ENCODE measurements at regions not wholly inside any gene's neighbourhood (a gene's known extent, or its start where the extent isn't known, plus 50 kb on each side); places are given as distances from the start of the nearest gene placed in this dataset.

DNA sequence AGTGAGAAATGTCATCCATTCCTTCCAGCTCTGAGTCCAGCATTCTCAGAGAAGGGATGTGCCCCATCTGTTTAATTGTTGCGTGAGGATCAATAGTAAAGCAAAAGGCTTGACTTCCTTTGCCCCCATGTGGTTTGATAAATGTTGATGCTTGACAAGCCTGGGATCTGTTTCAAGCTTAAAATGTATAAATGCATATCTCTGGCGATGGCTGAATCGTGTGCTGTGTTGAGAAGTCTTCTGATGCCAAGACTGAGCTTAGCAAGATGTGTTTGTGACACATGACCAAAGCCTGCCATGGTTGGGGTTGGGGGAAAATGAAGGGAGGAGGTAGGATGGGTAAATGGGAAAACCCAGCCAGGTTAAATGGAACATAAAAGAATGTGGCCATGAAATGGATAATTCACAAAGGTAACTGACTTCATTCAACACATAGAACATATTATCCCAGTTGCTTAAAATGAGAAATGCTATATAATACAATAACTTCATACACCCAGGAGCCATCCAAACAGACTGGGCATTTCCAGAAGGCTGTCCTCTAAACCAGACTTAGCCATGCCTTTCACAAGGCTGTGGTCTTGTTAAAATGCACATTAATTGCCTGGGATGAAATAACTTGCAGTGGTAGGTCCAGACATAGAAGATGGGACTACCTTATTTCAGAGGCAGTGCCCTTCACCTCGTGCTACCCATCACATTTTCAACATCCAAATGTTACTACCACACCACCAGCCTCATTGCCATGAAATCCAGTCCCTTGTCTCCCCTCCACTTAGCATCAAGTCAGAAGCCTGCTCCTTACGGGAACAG lies 147.3 kb upstream of the PDE1C start:
- DNase-seq (ENCODE audit: low read depth, low spot score) (no peak), ATAC-seq (no peak)
- Histone ChIP-seq H3K4me3 (replicated peaks in 1 of 2; ENCODE audit: low read depth in 1 of 2, low read length in 2 of 2) (no peak overlapping the region), H3K9ac (ENCODE audit: low read length) (no peak overlapping the region), H4K20me1 (ENCODE audit: insufficient read depth) (no peaks in the 10 kb centered on the region), H3K4me1 (ENCODE audit: control insufficient read depth in 1 of 2, insufficient read depth in 2 of 2, low read length in 2 of 2) (no peaks in the 10 kb centered on the region), H3K27me3 (ENCODE audit: insufficient read depth, low read length) (peaks cover 58% of the 10 kb centered on the region), H3K79me2 (ENCODE audit: insufficient read depth, low read length) (no peaks in the 10 kb centered on the region), H3K27ac (ENCODE audit: low read depth, low read length) (no peak overlapping the region), H3K36me3 (ENCODE audit: control insufficient read depth in 1 of 2, insufficient read depth in 2 of 2, low read length in 2 of 2) (no peaks in the 10 kb centered on the region), H3K9me3 (ENCODE audit: control insufficient read depth in 1 of 2, insufficient read depth in 1 of 2, low read depth in 1 of 2, low read length in 2 of 2) (no peaks in the 10 kb centered on the region), H2AFZ (ENCODE audit: low read depth, low read length, poor library complexity, severe bottlenecking) (no peak overlapping the region), H3K9me2 (ENCODE audit: insufficient read depth) (no peaks in the 10 kb centered on the region), H3K4me2 (ENCODE audit: low read length) (no peak overlapping the region)
- no TSS peak for BruUV-seq (replicated peaks)
- POLR2A ChIA-PET = no interaction called here
- TF ChIP-seq ZFX (IDR thresholded peaks at IDR 0.05) (no peak), ZNF274 (IDR thresholded peaks at IDR 0.05; ENCODE audit: low read depth, low read length) (no peak), POLR2AphosphoS5 (IDR thresholded peaks at IDR 0.05; ENCODE audit: low read depth, low read length) (no peak), TCF7L2 (IDR thresholded peaks at IDR 0.05; ENCODE audit: borderline replicate concordance, extremely low read depth, insufficient read depth, insufficient read length) (no peak), SP1 (IDR thresholded peaks at IDR 0.05; ENCODE audit: low read depth) (no peak), CBX3 (IDR thresholded peaks at IDR 0.05; ENCODE audit: low read depth) (no peak), ELF1 (IDR thresholded peaks at IDR 0.05; ENCODE audit: borderline replicate concordance, low read depth) (no peak), EZH2 (IDR thresholded peaks at IDR 0.05) (no peak), POLR2A (IDR thresholded peaks at IDR 0.05; ENCODE audit: borderline replicate concordance, extremely low read depth, insufficient read depth, insufficient read length) (no peak), JUND (IDR thresholded peaks at IDR 0.05) (no peak)
- TF ChIP-seq, protein P1, sequence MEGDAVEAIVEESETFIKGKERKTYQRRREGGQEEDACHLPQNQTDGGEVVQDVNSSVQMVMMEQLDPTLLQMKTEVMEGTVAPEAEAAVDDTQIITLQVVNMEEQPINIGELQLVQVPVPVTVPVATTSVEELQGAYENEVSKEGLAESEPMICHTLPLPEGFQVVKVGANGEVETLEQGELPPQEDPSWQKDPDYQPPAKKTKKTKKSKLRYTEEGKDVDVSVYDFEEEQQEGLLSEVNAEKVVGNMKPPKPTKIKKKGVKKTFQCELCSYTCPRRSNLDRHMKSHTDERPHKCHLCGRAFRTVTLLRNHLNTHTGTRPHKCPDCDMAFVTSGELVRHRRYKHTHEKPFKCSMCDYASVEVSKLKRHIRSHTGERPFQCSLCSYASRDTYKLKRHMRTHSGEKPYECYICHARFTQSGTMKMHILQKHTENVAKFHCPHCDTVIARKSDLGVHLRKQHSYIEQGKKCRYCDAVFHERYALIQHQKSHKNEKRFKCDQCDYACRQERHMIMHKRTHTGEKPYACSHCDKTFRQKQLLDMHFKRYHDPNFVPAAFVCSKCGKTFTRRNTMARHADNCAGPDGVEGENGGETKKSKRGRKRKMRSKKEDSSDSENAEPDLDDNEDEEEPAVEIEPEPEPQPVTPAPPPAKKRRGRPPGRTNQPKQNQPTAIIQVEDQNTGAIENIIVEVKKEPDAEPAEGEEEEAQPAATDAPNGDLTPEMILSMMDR (IDR thresholded peaks at IDR 0.05 in 2 of 3, conservative IDR thresholded peaks at IDR 0.05 in 1 of 3; ENCODE audit: borderline replicate concordance in 1 of 3, insufficient read depth in 1 of 3, low read depth in 2 of 3, low read length in 2 of 3) = no peak
- TF ChIP-seq, protein P2, sequence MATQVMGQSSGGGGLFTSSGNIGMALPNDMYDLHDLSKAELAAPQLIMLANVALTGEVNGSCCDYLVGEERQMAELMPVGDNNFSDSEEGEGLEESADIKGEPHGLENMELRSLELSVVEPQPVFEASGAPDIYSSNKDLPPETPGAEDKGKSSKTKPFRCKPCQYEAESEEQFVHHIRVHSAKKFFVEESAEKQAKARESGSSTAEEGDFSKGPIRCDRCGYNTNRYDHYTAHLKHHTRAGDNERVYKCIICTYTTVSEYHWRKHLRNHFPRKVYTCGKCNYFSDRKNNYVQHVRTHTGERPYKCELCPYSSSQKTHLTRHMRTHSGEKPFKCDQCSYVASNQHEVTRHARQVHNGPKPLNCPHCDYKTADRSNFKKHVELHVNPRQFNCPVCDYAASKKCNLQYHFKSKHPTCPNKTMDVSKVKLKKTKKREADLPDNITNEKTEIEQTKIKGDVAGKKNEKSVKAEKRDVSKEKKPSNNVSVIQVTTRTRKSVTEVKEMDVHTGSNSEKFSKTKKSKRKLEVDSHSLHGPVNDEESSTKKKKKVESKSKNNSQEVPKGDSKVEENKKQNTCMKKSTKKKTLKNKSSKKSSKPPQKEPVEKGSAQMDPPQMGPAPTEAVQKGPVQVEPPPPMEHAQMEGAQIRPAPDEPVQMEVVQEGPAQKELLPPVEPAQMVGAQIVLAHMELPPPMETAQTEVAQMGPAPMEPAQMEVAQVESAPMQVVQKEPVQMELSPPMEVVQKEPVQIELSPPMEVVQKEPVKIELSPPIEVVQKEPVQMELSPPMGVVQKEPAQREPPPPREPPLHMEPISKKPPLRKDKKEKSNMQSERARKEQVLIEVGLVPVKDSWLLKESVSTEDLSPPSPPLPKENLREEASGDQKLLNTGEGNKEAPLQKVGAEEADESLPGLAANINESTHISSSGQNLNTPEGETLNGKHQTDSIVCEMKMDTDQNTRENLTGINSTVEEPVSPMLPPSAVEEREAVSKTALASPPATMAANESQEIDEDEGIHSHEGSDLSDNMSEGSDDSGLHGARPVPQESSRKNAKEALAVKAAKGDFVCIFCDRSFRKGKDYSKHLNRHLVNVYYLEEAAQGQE (IDR thresholded peaks at IDR 0.05; ENCODE audit: low read depth) = no peak
- TF ChIP-seq, protein P3, sequence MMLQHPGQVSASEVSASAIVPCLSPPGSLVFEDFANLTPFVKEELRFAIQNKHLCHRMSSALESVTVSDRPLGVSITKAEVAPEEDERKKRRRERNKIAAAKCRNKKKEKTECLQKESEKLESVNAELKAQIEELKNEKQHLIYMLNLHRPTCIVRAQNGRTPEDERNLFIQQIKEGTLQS (IDR thresholded peaks at IDR 0.05) = no peak
- intact Hi-C loops (cut with micrococcal nuclease) = no loop called here
- RAD21 ChIA-PET (ENCODE audit: low non-redundant PET in 1 of 2, low total read pairs in 2 of 2, uncharacterized antibody in 2 of 2, unreplicated experiment in 2 of 2) = no interaction called here
- CTCF ChIA-PET = no interaction called here

Measured in HCT116 (cell line).